H1 (cell line): ENCODE measurements at regions not wholly inside any gene's neighbourhood (a gene's known extent, or its start where the extent isn't known, plus 50 kb on each side); places are given as distances from the start of the nearest gene placed in this dataset.

Experiments used
- CTCF ChIA-PET: fragments of 300-600 bp; sonication (Branson Sonifier 250); formaldehyde crosslinking; loops from one replicate; lab custom pipeline; 2021; ENCODE audit not compliant: partially characterized antibody; lab: Charles Lee
- POLR2A ChIA-PET: fragments of 300-600 bp; sonication (Branson Sonifier 250); formaldehyde crosslinking; loops from one replicate; lab custom pipeline; 2021; ENCODE audit warnings: inconsistent platforms; ENCODE audit not compliant: partially characterized antibody; lab: Charles Lee
- DNase-seq, 2 experiments: peaks; one replicate each; pipeline versions ENCODE4 v3.0.0 to v3.0.0-alpha.2; 2010 to 2022; ENCODE audit warnings: low spot score in 2 of 2, low read depth in 1 of 2, mixed read lengths in 1 of 2
- FAIRE-seq: peaks from 2 replicates; lab custom pipeline; 2011; peaks lifted over from hg19 to GRCh38; lab: Jason Lieb, UNC
- H2AFZ ChIP-seq: 2 replicates; pipeline ENCODE4 v1.8.1; 2012; ENCODE audit warnings: low read length, inconsistent platforms
- H2AK5ac ChIP-seq: 2 replicates; pipeline ENCODE4 v1.6.1; 2013; ENCODE audit warnings: low read depth, low read length
- H2BK120ac ChIP-seq: replicated peaks from 2 replicates; pipeline ENCODE3; 2013; ENCODE audit warnings: low read depth, low read length, inconsistent platforms
- H2BK12ac ChIP-seq: 2 replicates; pipeline ENCODE4 v1.6.1; 2013; ENCODE audit warnings: low read depth, low read length
- H2BK15ac ChIP-seq: 2 replicates; pipeline ENCODE4 v1.6.1; 2013; ENCODE audit warnings: low read length
- H2BK20ac ChIP-seq: 2 replicates; pipeline ENCODE4 v1.6.1; 2013; ENCODE audit warnings: low read length
- H2BK5ac ChIP-seq: 2 replicates; pipeline ENCODE4 v1.6.1; 2013; ENCODE audit warnings: low read depth, low read length
- H3K14ac ChIP-seq: 2 replicates; pipeline ENCODE4 v1.6.1; 2013; ENCODE audit warnings: inconsistent platforms; ENCODE audit not compliant: insufficient read length
- H3K18ac ChIP-seq: 2 replicates; pipeline ENCODE4 v1.6.1; 2013; ENCODE audit warnings: low read length; ENCODE audit errors: extremely low read depth
- H3K23ac ChIP-seq: 2 replicates; pipeline ENCODE4 v1.6.1; 2013; ENCODE audit warnings: inconsistent platforms; ENCODE audit not compliant: insufficient read length
- H3K23me2 ChIP-seq: 2 replicates; pipeline ENCODE4 v1.6.1; 2013; ENCODE audit warnings: low read depth, low read length
- H3K27ac ChIP-seq: 2 replicates; pipeline ENCODE4 v1.6.1; 2011; ENCODE audit warnings: low read depth, low read length, inconsistent platforms
- H3K27me3 ChIP-seq, 4 experiments: replicated peaks in 1 of 4; 1 replicate in 1 of 4; 2 replicates in 3 of 4; pipeline versions ENCODE4 v1.6.1 to v1.8.1; 2011 to 2013; ENCODE audit warnings: low read length in 3 of 4, mild to moderate bottlenecking in 3 of 4, inconsistent platforms in 2 of 4, mixed read lengths in 2 of 4, moderate library complexity in 1 of 4; ENCODE audit not compliant: control insufficient read depth in 3 of 4, insufficient read depth in 3 of 4; ENCODE audit errors: extremely low read depth in 1 of 4
- H3K36me3 ChIP-seq, 4 experiments: 2 replicates each; pipeline versions ENCODE4 v1.6.1 to v1.8.1; 2011 to 2013; ENCODE audit warnings: mild to moderate bottlenecking in 4 of 4, low read length in 3 of 4, moderate library complexity in 2 of 4, control low read depth in 1 of 4, inconsistent platforms in 1 of 4; ENCODE audit not compliant: insufficient read depth in 4 of 4, control insufficient read depth in 2 of 4
- H3K4ac ChIP-seq: replicated peaks from 2 replicates; pipeline ENCODE3; 2013; ENCODE audit warnings: low read length, low read depth, mixed read lengths, inconsistent platforms; ENCODE audit not compliant: insufficient read length
- H3K4me1 ChIP-seq, 4 experiments: replicated peaks in 1 of 4; 1 replicate in 1 of 4; 2 replicates in 3 of 4; pipeline versions ENCODE4 v1.6.1 to v1.8.1; 2011 to 2013; ENCODE audit warnings: low read length in 3 of 4, inconsistent platforms in 2 of 4, mixed read lengths in 1 of 4; ENCODE audit not compliant: insufficient read depth in 4 of 4, control insufficient read depth in 3 of 4
- H3K4me2 ChIP-seq, 2 experiments: 2 replicates each; pipeline versions ENCODE4 v1.6.1 to v1.8.1; 2011 to 2013; ENCODE audit warnings: low read depth in 2 of 2, low read length in 2 of 2, control low read depth in 1 of 2, inconsistent platforms in 1 of 2, mild to moderate bottlenecking in 1 of 2; ENCODE audit not compliant: insufficient read depth in 1 of 2
- H3K4me3 ChIP-seq, 4 experiments: fragments of 200-600, 300-600 bp in 1 of 4; sonication (generic), shearing (Covaris generic), sonication (Bioruptor Twin) in 1 of 4; 2 replicates each; pipeline versions ENCODE4 v1.5.1 to v1.8.1; 2011 to 2016; ENCODE audit warnings: low read length in 4 of 4, low read depth in 3 of 4, control low read depth in 2 of 4, inconsistent platforms in 2 of 4, mild to moderate bottlenecking in 2 of 4, mixed read lengths in 1 of 4, moderate library complexity in 1 of 4; ENCODE audit not compliant: insufficient read depth in 2 of 4; ENCODE audit errors: extremely low read depth in 1 of 4
- H3K56ac ChIP-seq: replicated peaks from 2 replicates; pipeline ENCODE3; 2013; ENCODE audit warnings: low read depth, mild to moderate bottlenecking, mixed read lengths, low read length, inconsistent platforms; ENCODE audit not compliant: insufficient read length
- H3K79me1 ChIP-seq: 2 replicates; pipeline ENCODE4 v1.6.1; 2013; ENCODE audit warnings: low read depth, low read length, control low read depth
- H3K79me2 ChIP-seq, 2 experiments: 2 replicates each; pipeline versions ENCODE4 v1.6.1 to v1.8.1; 2012 to 2013; ENCODE audit warnings: low read length in 2 of 2, mild to moderate bottlenecking in 2 of 2, inconsistent platforms in 1 of 2; ENCODE audit not compliant: insufficient read depth in 2 of 2, control insufficient read depth in 1 of 2
- H3K9ac ChIP-seq, 4 experiments: replicated peaks in 1 of 4; 1 replicate in 1 of 4; 2 replicates in 3 of 4; pipeline versions ENCODE4 v1.6.1 to v1.8.1; 2011 to 2013; ENCODE audit warnings: low read depth in 3 of 4, low read length in 3 of 4, control low read depth in 2 of 4, mild to moderate bottlenecking in 2 of 4, moderate library complexity in 2 of 4, inconsistent platforms in 1 of 4; ENCODE audit errors: extremely low read depth in 1 of 4
- H3K9me3 ChIP-seq, 2 experiments: 2 replicates each; pipeline versions ENCODE4 v1.6.1 to v1.8.1; 2012 to 2013; ENCODE audit warnings: mild to moderate bottlenecking in 2 of 2, moderate library complexity in 2 of 2, control low read depth in 1 of 2, inconsistent platforms in 1 of 2, low read depth in 1 of 2, low read length in 1 of 2, mixed read lengths in 1 of 2; ENCODE audit not compliant: insufficient read depth in 2 of 2
- H4K20me1 ChIP-seq, 2 experiments: replicated peaks in 1 of 2; 2 replicates each; pipeline versions ENCODE3 to v1.8.1; 2011 to 2013; ENCODE audit warnings: inconsistent platforms in 2 of 2, low read length in 2 of 2, mild to moderate bottlenecking in 1 of 2; ENCODE audit not compliant: insufficient read depth in 2 of 2, control insufficient read depth in 1 of 2
- H4K5ac ChIP-seq: 2 replicates; pipeline ENCODE4 v1.6.1; 2013; ENCODE audit warnings: low read length, low read depth, mixed read lengths, inconsistent platforms; ENCODE audit not compliant: insufficient read length
- H4K8ac ChIP-seq: 2 replicates; pipeline ENCODE4 v1.8.0; 2013; ENCODE audit warnings: mild to moderate bottlenecking, moderate library complexity, low read length, inconsistent platforms; ENCODE audit not compliant: insufficient read depth; ENCODE audit errors: extremely low read depth
- H4K91ac ChIP-seq: replicated peaks from 2 replicates; pipeline ENCODE3; 2013; ENCODE audit warnings: low read length, mixed read lengths, inconsistent platforms; ENCODE audit not compliant: insufficient read length
- BCL11A ChIP-seq, 2 experiments: IDR thresholded peaks; one replicate each; pipeline ENCODE4 v1.6.1; 2011; ENCODE audit warnings: low read depth in 2 of 2, low read length in 2 of 2, mild to moderate bottlenecking in 2 of 2
- BRCA1 ChIP-seq: IDR thresholded peaks from 2 replicates; pipeline ENCODE4 v1.6.1; 2012; ENCODE audit warnings: low read depth, low read length, improper control_type of control experiment
- CBX5 ChIP-seq: fragments of 300-800, 300-1000 bp; sonication (generic); IDR thresholded peaks from 2 replicates; pipeline ENCODE4 v1.7.1; 2016; ENCODE audit warnings: antibody characterized with exemption, low read length, low read depth
- CEBPB ChIP-seq: IDR thresholded peaks from 2 replicates; pipeline ENCODE4 v1.6.1; 2012; ENCODE audit warnings: low read depth, low read length
- EP300 ChIP-seq, 2 experiments: IDR thresholded peaks; 1 replicate in 1 of 2; 2 replicates in 1 of 2; pipeline ENCODE4 v1.6.1; 2011 to 2012; ENCODE audit warnings: low read depth in 2 of 2, low read length in 2 of 2, mild to moderate bottlenecking in 2 of 2, borderline replicate concordance in 1 of 2, inconsistent platforms in 1 of 2, moderate library complexity in 1 of 2
- EZH2 ChIP-seq: fragments of 200-600 bp; sonication (generic); IDR thresholded peaks from 2 replicates; pipeline ENCODE4 v1.7.1; 2012; ENCODE audit warnings: low read depth, mild to moderate bottlenecking, moderate library complexity, low read length, inconsistent platforms; ENCODE audit not compliant: severe bottlenecking
- GTF2F1 ChIP-seq: IDR thresholded peaks from 2 replicates; pipeline ENCODE4 v1.6.1; 2012; ENCODE audit warnings: low read depth, low read length, improper control_type of control experiment, borderline replicate concordance
- KDM1A ChIP-seq: fragments of 200-600, 300-600 bp; sonication (generic); IDR thresholded peaks from 2 replicates; pipeline ENCODE4 v1.7.1; 2016; ENCODE audit warnings: mild to moderate bottlenecking, low read length, borderline replicate concordance
- KDM4A ChIP-seq: IDR thresholded peaks from one replicate; pipeline ENCODE4 v1.7.1; 2012; ENCODE audit warnings: low read depth, mild to moderate bottlenecking, moderate library complexity, low read length, inconsistent platforms; ENCODE audit not compliant: severe bottlenecking
- KDM5A ChIP-seq: fragments of 200-600 bp; IDR thresholded peaks from 2 replicates; pipeline ENCODE4 v1.7.1; 2012; ENCODE audit warnings: mild to moderate bottlenecking, low read length, inconsistent platforms, mixed read lengths
- POLR2A ChIP-seq, 2 experiments: IDR thresholded peaks; 1 replicate in 1 of 2; 2 replicates in 1 of 2; pipeline ENCODE4 v1.6.1; 2011; ENCODE audit warnings: low read depth in 2 of 2, low read length in 2 of 2, mild to moderate bottlenecking in 2 of 2; ENCODE audit errors: control extremely low read depth in 1 of 2
- POLR2AphosphoS5 ChIP-seq: IDR thresholded peaks from 2 replicates; pipeline ENCODE4 v1.6.1; 2011; ENCODE audit warnings: low read depth, low read length
- POU5F1 ChIP-seq: IDR thresholded peaks from 2 replicates; pipeline ENCODE4 v1.6.1; 2011; ENCODE audit warnings: low read depth, mild to moderate bottlenecking, low read length, moderate library complexity
- RXRA ChIP-seq: IDR thresholded peaks from 2 replicates; pipeline ENCODE4 v1.6.1; 2011; ENCODE audit warnings: low read depth, mild to moderate bottlenecking, low read length, moderate library complexity; ENCODE audit not compliant: insufficient read depth
- SIX5 ChIP-seq: IDR thresholded peaks from 2 replicates; pipeline ENCODE4 v1.6.1; 2011; ENCODE audit warnings: mild to moderate bottlenecking, low read depth, low read length
- WGBS, 2 experiments: shearing (Covaris generic) in 1 of 2; methylation state at CpG; one replicate each; pipeline versions ENCODE4 v1.1.6 to v1.1.7; 2013 to 2015; ENCODE audit warnings: low lambda C conversion rate in 2 of 2, mixed read lengths in 2 of 2, inconsistent platforms in 1 of 2, low coverage in 1 of 2, missing lambda C conversion rate in 1 of 2; ENCODE audit not compliant: insufficient replicate concordance in 2 of 2, insufficient coverage in 1 of 2, insufficient read length in 1 of 2; ENCODE audit errors: extremely low coverage in 1 of 2, missing lambda C conversion rate in 1 of 2; 5-methylcytosine and 5-hydroxymethylcytosine counted together
- TF ChIP-seq, protein P1 (sequence below): IDR thresholded peaks from 2 replicates; pipeline ENCODE4 v1.6.1; 2011; ENCODE audit warnings: low read depth, mild to moderate bottlenecking, low read length; ENCODE audit not compliant: insufficient read depth

DNA sequence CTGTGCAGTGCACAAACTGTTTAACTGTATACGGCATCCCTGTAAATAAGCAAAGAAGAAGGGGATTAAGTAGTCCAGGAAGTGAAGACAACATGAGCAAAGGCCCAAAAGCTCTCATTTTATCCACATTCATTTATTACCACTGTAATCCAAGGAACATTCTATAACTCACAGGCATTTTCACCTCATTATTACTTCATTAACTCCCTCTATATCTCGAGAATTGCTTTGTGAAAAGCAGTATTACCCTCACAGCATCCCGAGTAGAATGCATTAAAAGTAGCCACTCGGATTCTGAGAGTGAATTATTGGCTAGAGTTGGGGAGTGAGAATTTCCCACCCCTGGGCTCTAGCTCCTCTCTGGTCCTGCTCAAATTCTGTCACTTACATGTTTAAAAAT lies 51.0 kb upstream of the CHCHD3 start:
- no peaks in the 10 kb centered on the region for H3K36me3 ChIP-seq
- H3K79me2 ChIP-seq = no peaks in the 10 kb centered on the region
- no peaks in the 10 kb centered on the region for H4K20me1 ChIP-seq
- no peak overlapping the region for H2BK120ac ChIP-seq
- H3K9ac ChIP-seq = no peak overlapping the region
- H2BK12ac ChIP-seq = no peak overlapping the region
- no peak overlapping the region for H3K4ac ChIP-seq
- no peak overlapping the region for H3K27ac ChIP-seq
- no peak overlapping the region for H2BK5ac ChIP-seq
- H3K23ac ChIP-seq = no peak overlapping the region
- no peaks in the 10 kb centered on the region for H3K79me1 ChIP-seq
- no peak overlapping the region for H4K8ac ChIP-seq
- no peak overlapping the region for H4K5ac ChIP-seq
- 85% methylated on average over 4 of the region's 4 CpGs; no CpG with 5 or more reads in 1 of the 2 experiments for WGBS, 2 experiments
- H3K18ac ChIP-seq = no peak overlapping the region
- no peak overlapping the region for H3K4me3 ChIP-seq
- H3K23me2 ChIP-seq = no peaks in the 10 kb centered on the region
- H3K14ac ChIP-seq = no peak overlapping the region
- H2AFZ ChIP-seq = no peak overlapping the region
- H4K91ac ChIP-seq = no peak overlapping the region
- DNase-seq (no peak), FAIRE-seq (no peak)
- H3K9me3 ChIP-seq = peaks cover 0 to 3% of the 10 kb centered on the region in 2 experiments; a peak in 1 of 4 replicates
- no peaks in the 10 kb centered on the region for H3K4me1 ChIP-seq
- H3K27me3 ChIP-seq = no peaks in the 10 kb centered on the region
- H3K4me2 ChIP-seq = no peak overlapping the region
- POLR2A ChIA-PET = no interaction called here
- no peak overlapping the region for H2BK20ac ChIP-seq
- H2BK15ac ChIP-seq = no peak overlapping the region
- CTCF ChIA-PET = no interaction called here
- H2AK5ac ChIP-seq = no peak overlapping the region
- no peak overlapping the region for H3K56ac ChIP-seq
- TF ChIP-seq, protein P1, sequence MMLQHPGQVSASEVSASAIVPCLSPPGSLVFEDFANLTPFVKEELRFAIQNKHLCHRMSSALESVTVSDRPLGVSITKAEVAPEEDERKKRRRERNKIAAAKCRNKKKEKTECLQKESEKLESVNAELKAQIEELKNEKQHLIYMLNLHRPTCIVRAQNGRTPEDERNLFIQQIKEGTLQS = no peak
- no peak for TF ChIP-seq KDM4A
- no peak for TF ChIP-seq SIX5
- TF ChIP-seq BRCA1 = no peak
- TF ChIP-seq EZH2 = no peak
- TF ChIP-seq RXRA = no peak
- no peak for TF ChIP-seq BCL11A (IDR thresholded peaks at IDR 0.05; ENCODE audit: low read depth in 2 of 2, low read length in 2 of 2)
- TF ChIP-seq POU5F1 = no peak
- no peak for TF ChIP-seq GTF2F1
- no peak for TF ChIP-seq POLR2AphosphoS5
- TF ChIP-seq EP300 (IDR thresholded peaks at IDR 0.05; ENCODE audit: borderline replicate concordance in 1 of 2, low read depth in 2 of 2, low read length in 2 of 2) = no peak
- no peak for TF ChIP-seq KDM1A
- TF ChIP-seq KDM5A = no peak
- no peak for TF ChIP-seq CEBPB
- no peak for TF ChIP-seq CBX5
- TF ChIP-seq POLR2A (IDR thresholded peaks at IDR 0.05; ENCODE audit: control extremely low read depth in 1 of 2, low read depth in 2 of 2, low read length in 2 of 2) = no peak
